ENCODE measurements at regions not wholly inside any gene's neighbourhood (a gene's known extent, or its start where the extent isn't known, plus 50 kb on each side); places are given as distances from the start of the nearest gene placed in this dataset.

GRCh38 chr4:173845580-173845979 lies 315.6 kb upstream of the HAND2 start:
- DNase-seq (ENCODE audit: low read depth), result no peak

GRCh38 chr4:173839865-173840264 lies 309.8 kb upstream of the HAND2 start:
- DNase-seq (ENCODE audit: low read depth), result no peak

GRCh38 chr4:173837517-173837916 lies 307.5 kb upstream of the HAND2 start:
- DNase-seq (ENCODE audit: low read depth), result no peak

GRCh38 chr4:173835903-173836302 lies 305.9 kb upstream of the HAND2 start:
- no peak for DNase-seq (ENCODE audit: low read depth)

- DNase-seq (ENCODE audit: low read depth), result no peak
These were observed 304.1 kb upstream of the HAND2 start for GRCh38 chr4:173834151-173834550.

- no peak for DNase-seq (ENCODE audit: low read depth)
These were observed 299.5 kb upstream of the HAND2 start for GRCh38 chr4:173829565-173829964.

- no peak for DNase-seq (ENCODE audit: low read depth)
These were observed 297.7 kb upstream of the HAND2 start for GRCh38 chr4:173827707-173828106.

- DNase-seq (ENCODE audit: low read depth), result no peak
These were observed 291.8 kb upstream of the HAND2 start for GRCh38 chr4:173821876-173822275.

GRCh38 chr4:173821036-173821435 lies 291.0 kb upstream of the HAND2 start:
- DNase-seq (ENCODE audit: low read depth), result no peak

- no peak for DNase-seq (ENCODE audit: low read depth)
These were observed 277.3 kb upstream of the HAND2 start for GRCh38 chr4:173807347-173807746.

- no peak for DNase-seq (ENCODE audit: low read depth)
These were observed 275.9 kb upstream of the HAND2 start for GRCh38 chr4:173805884-173806283.

- DNase-seq (ENCODE audit: low read depth), result no peak
These were observed 272.6 kb upstream of the HAND2 start for GRCh38 chr4:173802662-173803022.

GRCh38 chr4:173801876-173802661 lies 272.0 kb upstream of the HAND2 start:
- DNase-seq (ENCODE audit: low read depth), result no peak

- no peak for DNase-seq (ENCODE audit: low read depth)
These were observed 271.3 kb upstream of the HAND2 start for GRCh38 chr4:173801361-173801760.

GRCh38 chr4:173797296-173797695 lies 267.3 kb upstream of the HAND2 start:
- no peak for DNase-seq (ENCODE audit: low read depth)

GRCh38 chr4:173794662-173795061 lies 264.6 kb upstream of the HAND2 start:
- DNase-seq (ENCODE audit: low read depth), result no peak

GRCh38 chr4:173793937-173794510 lies 264.0 kb upstream of the HAND2 start:
- DNase-seq (ENCODE audit: low read depth), result no peak

GRCh38 chr4:173782660-173783059 lies 252.6 kb upstream of the HAND2 start:
- DNase-seq (ENCODE audit: low read depth), result no peak

GRCh38 chr4:173777921-173778320 lies 247.9 kb upstream of the HAND2 start:
- no peak for DNase-seq (ENCODE audit: low read depth)

GRCh38 chr4:173777421-173777820 lies 247.4 kb upstream of the HAND2 start:
- DNase-seq (ENCODE audit: low read depth), result no peak

- DNase-seq (ENCODE audit: low read depth), result no peak
These were observed 239.5 kb upstream of the HAND2 start for GRCh38 chr4:173769568-173769967.

- no peak for DNase-seq (ENCODE audit: low read depth)
These were observed 237.6 kb upstream of the HAND2 start for GRCh38 chr4:173767650-173768049.

- no peak for DNase-seq (ENCODE audit: low read depth)
These were observed 236.2 kb upstream of the HAND2 start for GRCh38 chr4:173766171-173766600.

GRCh38 chr4:173765751-173766150 lies 235.7 kb upstream of the HAND2 start:
- no peak for DNase-seq (ENCODE audit: low read depth)

Measured in activated T-cell treated with anti-CD3 and anti-CD28 coated beads for 48 hours (primary cell).